Mesenchymal stem cell (in vitro differentiated cells and primary cell): ENCODE measurements at regions not wholly inside any gene's neighbourhood (a gene's known extent, or its start where the extent isn't known, plus 50 kb on each side); places are given as distances from the start of the nearest gene placed in this dataset.

ENCODE experiments used
- DNase-seq: peaks from one replicate; pipeline ENCODE4 v3.0.0-alpha.2; 2013
- H2AFZ ChIP-seq: one replicate; pipeline ENCODE4 v1.6.1; 2013; ENCODE audit warnings: low read depth, mild to moderate bottlenecking, control low read depth, inconsistent platforms, low read length, moderate library complexity
- H2AK5ac ChIP-seq: 2 replicates; pipeline ENCODE4 v1.6.1; 2013; ENCODE audit warnings: low read length, moderate library complexity, mild to moderate bottlenecking, inconsistent platforms; ENCODE audit not compliant: severe bottlenecking
- H2BK120ac ChIP-seq: one replicate; pipeline ENCODE4 v1.6.1; 2013; ENCODE audit warnings: low read depth, mild to moderate bottlenecking, inconsistent platforms, low read length, moderate library complexity
- H2BK12ac ChIP-seq, 2 experiments: one replicate each; pipeline ENCODE4 v1.6.1; 2013; ENCODE audit warnings: inconsistent platforms in 2 of 2, low read length in 2 of 2, mild to moderate bottlenecking in 2 of 2, moderate library complexity in 2 of 2, control low read depth in 1 of 2
- H2BK15ac ChIP-seq: one replicate; pipeline ENCODE4 v1.6.1; 2013; ENCODE audit warnings: mild to moderate bottlenecking, low read depth, inconsistent platforms; ENCODE audit not compliant: poor library complexity, severe bottlenecking
- H2BK5ac ChIP-seq: 2 replicates; pipeline ENCODE4 v1.6.1; 2013; ENCODE audit warnings: low read depth, mild to moderate bottlenecking, low read length, control low read depth, inconsistent platforms; ENCODE audit not compliant: poor library complexity, severe bottlenecking
- H3K14ac ChIP-seq, 2 experiments: one replicate each; pipeline ENCODE4 v1.6.1; 2013; ENCODE audit warnings: inconsistent platforms in 2 of 2, low read length in 2 of 2, control low read depth in 1 of 2, mild to moderate bottlenecking in 1 of 2, moderate library complexity in 1 of 2
- H3K18ac ChIP-seq, 2 experiments: one replicate each; pipeline ENCODE4 v1.6.1; 2013; ENCODE audit warnings: inconsistent platforms in 2 of 2, low read length in 2 of 2, control low read depth in 1 of 2, low read depth in 1 of 2, mild to moderate bottlenecking in 1 of 2
- H3K23ac ChIP-seq, 2 experiments: one replicate each; pipeline ENCODE4 v1.6.1; 2013; ENCODE audit warnings: inconsistent platforms in 2 of 2, low read length in 2 of 2, mild to moderate bottlenecking in 2 of 2, moderate library complexity in 2 of 2, control low read depth in 1 of 2
- H3K27ac ChIP-seq: 2 replicates; pipeline ENCODE4 v1.5.1; 2013; ENCODE audit warnings: mild to moderate bottlenecking, moderate library complexity, low read length, control low read depth, inconsistent platforms; ENCODE audit not compliant: poor library complexity, severe bottlenecking
- H3K27me3 ChIP-seq, 2 experiments: 2 replicates each; pipeline versions ENCODE4 v1.6.1 to v1.7.0; 2013; ENCODE audit warnings: low read length in 2 of 2, mild to moderate bottlenecking in 2 of 2, moderate library complexity in 2 of 2, control low read depth in 1 of 2, inconsistent platforms in 1 of 2; ENCODE audit not compliant: control insufficient read depth in 1 of 2, insufficient read depth in 1 of 2
- H3K36me3 ChIP-seq, 2 experiments: 2 replicates each; pipeline versions ENCODE4 v1.6.1 to v1.7.0; 2013; ENCODE audit warnings: low read length in 2 of 2, control low read depth in 1 of 2, inconsistent platforms in 1 of 2, low read depth in 1 of 2, mild to moderate bottlenecking in 1 of 2; ENCODE audit not compliant: insufficient read depth in 2 of 2, control insufficient read depth in 1 of 2
- H3K4ac ChIP-seq, 2 experiments: one replicate each; pipeline ENCODE4 v1.6.1; 2013; ENCODE audit warnings: inconsistent platforms in 2 of 2, low read length in 2 of 2, mild to moderate bottlenecking in 2 of 2, moderate library complexity in 2 of 2, control low read depth in 1 of 2, low read depth in 1 of 2
- H3K4me1 ChIP-seq: 2 replicates; pipeline ENCODE4 v1.6.1; 2013; ENCODE audit warnings: low read depth, low read length, control low read depth; ENCODE audit not compliant: control insufficient read depth, insufficient read depth
- H3K4me2 ChIP-seq: 2 replicates; pipeline ENCODE4 v1.6.1; 2013; ENCODE audit warnings: low read length, mild to moderate bottlenecking, inconsistent platforms; ENCODE audit not compliant: poor library complexity, severe bottlenecking
- H3K4me3 ChIP-seq, 2 experiments: 2 replicates each; pipeline versions ENCODE4 v1.5.1 to v1.7.0; 2013; ENCODE audit warnings: low read length in 2 of 2, mild to moderate bottlenecking in 2 of 2, control low read depth in 1 of 2, low read depth in 1 of 2; ENCODE audit not compliant: insufficient read depth in 1 of 2
- H3K79me1 ChIP-seq: replicated peaks from 2 replicates; pipeline ENCODE4 v1.6.1; 2013; ENCODE audit warnings: mild to moderate bottlenecking, control low read depth, low read length, inconsistent platforms; ENCODE audit not compliant: poor library complexity, severe bottlenecking
- H3K9ac ChIP-seq: 2 replicates; pipeline ENCODE4 v1.7.0; 2013; ENCODE audit warnings: mild to moderate bottlenecking, low read length, moderate library complexity
- H3K9me3 ChIP-seq: 2 replicates; pipeline ENCODE4 v1.7.0; 2013; ENCODE audit warnings: mild to moderate bottlenecking, low read length; ENCODE audit not compliant: control insufficient read depth
- H4K8ac ChIP-seq: one replicate; pipeline ENCODE4 v1.6.1; 2013; ENCODE audit warnings: inconsistent platforms, mild to moderate bottlenecking, low read length, moderate library complexity
- H4K91ac ChIP-seq: one replicate; pipeline ENCODE4 v1.6.1; 2013; ENCODE audit warnings: mild to moderate bottlenecking, low read length, inconsistent platforms
- WGBS: methylation state at CpG from one replicate; pipeline ENCODE4 v1.1.7; 2013; ENCODE audit warnings: mixed read lengths; 5-methylcytosine and 5-hydroxymethylcytosine counted together

DNA sequence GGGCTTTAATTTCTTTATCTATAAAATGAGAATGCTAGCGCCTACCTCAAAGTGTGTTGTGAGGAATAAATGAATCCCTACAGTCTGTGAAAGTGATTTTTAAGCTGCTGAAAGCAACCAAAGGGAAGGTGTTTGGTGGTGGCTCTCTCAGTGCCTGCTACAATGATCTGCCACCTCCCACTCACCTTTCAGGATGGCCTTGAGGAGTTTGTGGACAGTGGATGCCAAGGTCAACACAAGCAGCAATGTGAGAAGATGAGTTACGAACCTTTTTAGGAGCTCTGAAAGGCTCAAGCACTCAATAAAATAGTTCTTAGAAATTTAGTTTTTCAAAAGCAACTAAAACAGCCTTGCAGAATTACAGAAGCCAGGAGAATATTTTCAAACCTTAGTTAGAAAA is 176.6 kb upstream of the DPT start:
- no peak overlapping the region for H3K14ac ChIP-seq
- H3K4me2 ChIP-seq: no peak overlapping the region
- H4K91ac ChIP-seq: no peak overlapping the region
- no peaks in the 10 kb centered on the region for H3K36me3 ChIP-seq
- no peak overlapping the region for H3K4ac ChIP-seq
- H3K18ac ChIP-seq: no peak overlapping the region
- no peak overlapping the region for H2BK120ac ChIP-seq
- 95% methylated on average over 1 of the region's 2 CpGs for WGBS
- H3K27me3 ChIP-seq: no peaks in the 10 kb centered on the region
- no peak overlapping the region for H4K8ac ChIP-seq
- no peaks in the 10 kb centered on the region for H3K9me3 ChIP-seq
- no peak overlapping the region for H2BK15ac ChIP-seq
- no peak overlapping the region for H3K27ac ChIP-seq
- no peaks in the 10 kb centered on the region for H3K4me1 ChIP-seq
- no peak overlapping the region for H2BK5ac ChIP-seq
- no peak overlapping the region for H2BK12ac ChIP-seq
- H3K9ac ChIP-seq: no peak overlapping the region
- H3K79me1 ChIP-seq: no peaks in the 10 kb centered on the region
- no peak overlapping the region for H3K4me3 ChIP-seq
- DNase-seq: no peak
- H3K23ac ChIP-seq: no peak overlapping the region
- H2AK5ac ChIP-seq: no peak overlapping the region
- no peak overlapping the region for H2AFZ ChIP-seq

DNA sequence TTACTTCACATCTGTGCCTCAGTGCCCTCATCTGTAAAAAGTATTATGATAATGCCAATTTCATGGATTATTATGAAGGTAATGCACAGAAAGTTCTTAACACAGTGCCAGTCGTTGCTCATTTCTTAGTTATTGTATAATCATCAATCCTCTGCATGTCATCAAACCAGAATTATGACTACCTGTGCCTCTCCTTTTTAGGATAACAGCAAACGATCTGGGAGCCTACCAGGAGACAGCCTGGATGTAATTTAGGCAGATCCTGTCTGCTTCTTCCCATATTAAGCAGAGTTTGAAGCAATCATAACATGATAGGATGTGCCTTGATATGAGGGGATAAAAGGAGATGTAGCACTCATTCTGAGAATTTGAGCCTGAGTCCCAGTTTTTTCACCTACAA is 177.4 kb upstream of the DPT start:
- H3K27me3 ChIP-seq: no peaks in the 10 kb centered on the region
- WGBS: 71% methylated on average over 1 of the region's 2 CpGs

DNA sequence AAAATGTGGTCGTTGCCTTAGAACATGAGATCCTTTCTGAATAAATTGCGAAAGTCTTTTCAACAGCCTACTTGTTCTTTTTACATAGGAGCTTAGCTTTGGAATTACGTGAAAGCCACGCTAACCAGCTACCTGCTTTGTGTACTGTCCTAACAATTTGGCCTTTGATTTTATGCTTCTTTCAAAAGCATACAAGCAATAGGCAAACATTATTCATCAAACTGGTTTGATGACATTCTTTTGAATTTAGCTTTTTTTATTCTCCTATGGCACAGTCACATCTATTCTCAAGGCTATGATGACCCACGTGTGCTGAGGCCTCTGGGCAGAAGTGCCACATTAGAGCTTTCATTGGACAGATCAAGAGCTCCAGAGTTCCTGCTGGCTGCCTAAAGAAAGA is 178.0 kb upstream of the DPT start:
- H3K27me3 ChIP-seq: no peaks in the 10 kb centered on the region
- H2AFZ ChIP-seq: no peak overlapping the region
- H4K91ac ChIP-seq: no peak overlapping the region
- no peak overlapping the region for H2BK12ac ChIP-seq
- no peak overlapping the region for H4K8ac ChIP-seq
- no peak for DNase-seq
- no peak overlapping the region for H2BK5ac ChIP-seq
- H3K18ac ChIP-seq: no peak overlapping the region
- no peak overlapping the region for H3K9ac ChIP-seq
- WGBS: 92% methylated on average over 5 of the region's 5 CpGs
- H2BK15ac ChIP-seq: no peak overlapping the region
- H3K4me1 ChIP-seq: no peaks in the 10 kb centered on the region
- H3K9me3 ChIP-seq: no peaks in the 10 kb centered on the region
- H3K4me2 ChIP-seq: no peak overlapping the region
- no peak overlapping the region for H2BK120ac ChIP-seq
- H3K36me3 ChIP-seq: no peaks in the 10 kb centered on the region
- H2AK5ac ChIP-seq: no peak overlapping the region
- no peak overlapping the region for H3K23ac ChIP-seq
- no peaks in the 10 kb centered on the region for H3K79me1 ChIP-seq
- H3K14ac ChIP-seq: no peak overlapping the region
- no peak overlapping the region for H3K4ac ChIP-seq
- H3K27ac ChIP-seq: no peak overlapping the region
- no peak overlapping the region for H3K4me3 ChIP-seq

More for the DNA sequence above, 177.4 kb upstream of the DPT start:
- Histone ChIP-seq H3K23ac (no peak overlapping the region), H2BK15ac (no peak overlapping the region), H3K14ac (no peak overlapping the region), H3K4ac (no peak overlapping the region), H3K4me2 (no peak overlapping the region), H2AFZ (no peak overlapping the region), H3K27ac (no peak overlapping the region), H3K4me1 (no peaks in the 10 kb centered on the region), H3K36me3 (no peaks in the 10 kb centered on the region), H3K9me3 (no peaks in the 10 kb centered on the region), H3K9ac (no peak overlapping the region), H3K79me1 (no peaks in the 10 kb centered on the region), H2BK5ac (no peak overlapping the region), H3K4me3 (no peak overlapping the region), H2BK120ac (no peak overlapping the region), H3K18ac (no peak overlapping the region), H2BK12ac (no peak overlapping the region), H2AK5ac (no peak overlapping the region), H4K91ac (no peak overlapping the region), H4K8ac (no peak overlapping the region)
- no peak for DNase-seq

DNA sequence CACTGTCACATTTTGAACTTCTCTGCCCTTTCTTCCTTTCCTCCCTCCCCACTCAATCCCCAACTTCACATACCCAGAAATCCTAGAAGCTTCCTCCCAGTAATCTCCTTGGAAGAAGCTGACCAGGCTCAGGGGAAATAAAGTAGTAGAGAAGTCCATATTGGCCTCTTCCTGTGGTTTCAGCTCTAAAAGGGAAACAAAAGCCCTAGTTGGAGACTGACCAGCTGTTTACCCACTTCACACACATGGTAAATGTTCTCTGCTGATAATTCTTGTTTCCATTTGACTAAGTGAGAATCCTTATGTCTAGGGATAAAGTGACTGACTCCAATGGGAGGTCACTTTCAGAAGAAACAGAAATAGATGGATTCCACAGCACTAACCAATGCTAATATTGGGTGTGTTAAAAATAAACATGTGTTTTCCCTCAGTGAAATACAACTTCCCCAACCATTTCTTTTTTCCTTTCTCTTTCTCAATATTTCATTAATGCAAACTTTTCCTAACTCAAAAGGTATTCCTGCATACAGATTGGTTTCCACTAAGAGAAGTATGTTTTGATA is 178.9 kb upstream of the DPT start:
- Histone ChIP-seq H3K4me2 (no peak overlapping the region), H2BK15ac (no peak overlapping the region), H4K8ac (no peak overlapping the region), H2BK120ac (no peak overlapping the region), H3K9ac (no peak overlapping the region), H3K4me3 (no peak overlapping the region), H4K91ac (no peak overlapping the region), H2BK5ac (no peak overlapping the region), H3K27me3 (no peaks in the 10 kb centered on the region), H3K27ac (no peak overlapping the region), H2BK12ac (no peak overlapping the region), H3K9me3 (no peaks in the 10 kb centered on the region), H2AK5ac (no peak overlapping the region), H3K14ac (no peak overlapping the region), H3K18ac (no peak overlapping the region), H2AFZ (no peak overlapping the region), H3K4me1 (no peaks in the 10 kb centered on the region), H3K79me1 (no peaks in the 10 kb centered on the region), H3K23ac (no peak overlapping the region), H3K36me3 (no peaks in the 10 kb centered on the region), H3K4ac (no peak overlapping the region)
- DNase-seq: no peak
